GM12878 (cell line): ENCODE measurements at regions not wholly inside any gene's neighbourhood (a gene's known extent, or its start where the extent isn't known, plus 50 kb on each side); places are given as distances from the start of the nearest gene placed in this dataset.

Experiments
- ATAC-seq: fragments of 200-7000 bp; cut with Tn5 transposase; 3 replicates; pipeline ENCODE4 v1.9.1; 2020; ENCODE audit warnings: mild to moderate bottlenecking, moderate library complexity
- BruUV-seq: library from RNA; stranded (reverse); fragments of 400-500 nt; replicated peaks from 2 replicates; lab custom pipeline; 2021; lab: Mats Ljungman, UMichigan
- CTCF ChIA-PET: fragments of 300-600 bp; sonication (Branson Sonifier 250); formaldehyde crosslinking; extraction: SDS; loops from one replicate; lab custom pipeline; 2021; ENCODE audit warnings: inconsistent platforms; lab: Yijun Ruan, JAX
- POLR2A ChIA-PET: fragments of 350-600 bp; formaldehyde crosslinking; extraction: SDS; loops from one replicate; lab custom pipeline; 2021; ENCODE audit warnings: inconsistent platforms; lab: Charles Lee
- RAD21 ChIA-PET: fragments of 300-600 bp; sonication (Branson Sonifier 250); formaldehyde crosslinking; loops from one replicate; lab custom pipeline; 2023; ENCODE audit warnings: antibody characterized with exemption; ENCODE audit not compliant: unreplicated experiment; lab: Charles Lee
- SMC1A ChIA-PET: fragments of 300-600 bp; sonication (Branson Sonifier 250); formaldehyde crosslinking; loops from one replicate; lab custom pipeline; 2023; ENCODE audit not compliant: unreplicated experiment, uncharacterized antibody; lab: Charles Lee
- DNase-seq: peaks from one replicate; pipeline ENCODE4 v3.0.0-alpha.2; 2011; ENCODE audit warnings: low read depth, low spot score
- FAIRE-seq: peaks from 3 replicates; lab custom pipeline; 2011; peaks lifted over from hg19 to GRCh38; lab: Jason Lieb, UNC
- H2AFZ ChIP-seq: 2 replicates; pipeline ENCODE4 v1.6.0; 2011; ENCODE audit warnings: low read depth, low read length, control low read depth; ENCODE audit not compliant: control insufficient read depth
- H3K27ac ChIP-seq: 2 replicates; pipeline ENCODE4 v1.5.1; 2011; ENCODE audit warnings: control low read depth; ENCODE audit not compliant: control insufficient read depth, insufficient read depth
- H3K27me3 ChIP-seq, 2 experiments: replicated peaks in 1 of 2; 2 replicates each; pipeline versions ENCODE4 v1.6.0 to v1.6.1; 2011; ENCODE audit warnings: low read length in 1 of 2; ENCODE audit not compliant: control insufficient read depth in 2 of 2, insufficient read depth in 2 of 2
- H3K36me3 ChIP-seq, 2 experiments: 2 replicates each; pipeline ENCODE4 v1.5.1; 2011; ENCODE audit warnings: low read length in 1 of 2; ENCODE audit not compliant: control insufficient read depth in 2 of 2, insufficient read depth in 2 of 2
- H3K4me1 ChIP-seq: 2 replicates; pipeline ENCODE4 v1.6.1; 2011; ENCODE audit warnings: mild to moderate bottlenecking, low read length, moderate library complexity, mixed read lengths; ENCODE audit not compliant: control insufficient read depth, insufficient read depth
- H3K4me2 ChIP-seq: 2 replicates; pipeline ENCODE4 v1.6.0; 2011; ENCODE audit warnings: control low read depth; ENCODE audit not compliant: control insufficient read depth, insufficient read depth
- H3K4me3 ChIP-seq: fragments of 200-600 bp; sonication (generic); 2 replicates; pipeline ENCODE4 v1.5.1; 2016
- H3K79me2 ChIP-seq: 2 replicates; pipeline ENCODE4 v1.6.0; 2011; ENCODE audit warnings: low read length; ENCODE audit not compliant: control insufficient read depth, insufficient read depth
- H3K9ac ChIP-seq: 2 replicates; pipeline ENCODE4 v1.8.0; 2011; ENCODE audit warnings: low read length, control low read depth, mixed read lengths; ENCODE audit not compliant: control insufficient read depth, insufficient read depth
- H3K9me3 ChIP-seq: replicated peaks from 3 replicates; pipeline ENCODE4 v1.5.1; 2011; ENCODE audit warnings: mild to moderate bottlenecking, low read length; ENCODE audit not compliant: control insufficient read depth, insufficient read depth
- H4K20me1 ChIP-seq: 2 replicates; pipeline ENCODE4 v1.6.0; 2011; ENCODE audit not compliant: control insufficient read depth, insufficient read depth
- BCL3 ChIP-seq: IDR thresholded peaks from 2 replicates; pipeline ENCODE4 v1.6.1; 2011; ENCODE audit warnings: borderline replicate concordance, low read depth, mild to moderate bottlenecking, moderate library complexity, low read length; ENCODE audit not compliant: insufficient read depth, poor library complexity, severe bottlenecking
- GABPA ChIP-seq: IDR thresholded peaks from 2 replicates; pipeline ENCODE4 v1.6.1; 2014; ENCODE audit warnings: antibody characterized with exemption, low read depth, mild to moderate bottlenecking, inconsistent platforms
- NFYB ChIP-seq: IDR thresholded peaks from 2 replicates; pipeline ENCODE4 v1.6.1; 2011; ENCODE audit warnings: low read depth, mild to moderate bottlenecking, low read length, improper control_type of control experiment, moderate library complexity; ENCODE audit not compliant: insufficient read depth
- PAX5 ChIP-seq: IDR thresholded peaks from 2 replicates; pipeline ENCODE4 v1.6.1; 2011; ENCODE audit warnings: low read depth, low read length, borderline replicate concordance
- SKIL ChIP-seq: fragments of 450-650 bp; IDR thresholded peaks from 2 replicates; pipeline ENCODE4 v1.6.1; 2017; ENCODE audit warnings: mild to moderate bottlenecking, low read depth, inconsistent platforms; ENCODE audit not compliant: poor library complexity, severe bottlenecking
- SMARCA5 ChIP-seq: fragments of 450-650 bp; IDR thresholded peaks from 2 replicates; pipeline ENCODE4 v1.6.1; 2017; ENCODE audit warnings: mild to moderate bottlenecking
- YY1 ChIP-seq: IDR thresholded peaks from 2 replicates; pipeline ENCODE4 v1.6.1; 2011; ENCODE audit warnings: low read depth, mild to moderate bottlenecking, low read length
- WGBS: methylation state at CpG from one replicate; pipeline ENCODE4 v1.1.6; 2016; ENCODE audit warnings: low lambda C conversion rate; ENCODE audit not compliant: insufficient replicate concordance, insufficient coverage; ENCODE audit errors: missing lambda C conversion rate; 5-methylcytosine and 5-hydroxymethylcytosine counted together
- in situ Hi-C: fragments of 300-500 bp; cut with MboI; formaldehyde crosslinking; loops from 9 replicates; pipeline ENCODE4 v1.14.3; 2018; ENCODE audit warnings: mixed read lengths
- intact Hi-C: fragments of 100-400 bp; cut with micrococcal nuclease; formaldehyde crosslinking; loops from one replicate; pipeline ENCODE4 v1.14.2; 2022; ENCODE audit not compliant: unreplicated experiment

- no peaks in the 10 kb centered on the region for H3K36me3 ChIP-seq
- H3K27ac ChIP-seq: no peak overlapping the region
- no peaks in the 10 kb centered on the region for H3K9me3 ChIP-seq
- ChIA-PET POLR2A (no interaction called here), RAD21 (no interaction called here), SMC1A (no interaction called here), CTCF (no interaction called here)
- no peak overlapping the region for H3K4me3 ChIP-seq
- no peak for DNase-seq
- no TSS peak for BruUV-seq
- ATAC-seq: no peak
- in situ Hi-C loops (no loop called here), intact Hi-C loops (no loop called here)
- H2AFZ ChIP-seq: no peak overlapping the region
- H3K9ac ChIP-seq: no peak overlapping the region
- no peaks in the 10 kb centered on the region for H3K27me3 ChIP-seq
- H3K4me2 ChIP-seq: no peak overlapping the region
- 0% methylated on average over 1 of the region's 1 CpG for WGBS
- H3K4me1 ChIP-seq: no peaks in the 10 kb centered on the region
- FAIRE-seq: no peak
- TF ChIP-seq SMARCA5 (no peak), BCL3 (no peak)
- H3K79me2 ChIP-seq: no peaks in the 10 kb centered on the region
- no peaks in the 10 kb centered on the region for H4K20me1 ChIP-seq
These were observed 139.0 kb upstream of the GRIN3A start for GRCh38 chr9:101877439-101877838.

GRCh38 chr9:101861472-101861871 lies 123.0 kb upstream of the GRIN3A start:
- no peak overlapping the region for H3K27ac ChIP-seq
- TF ChIP-seq SKIL (no peak), GABPA (no peak), YY1 (no peak), PAX5 (no peak), NFYB (no peak)
- H4K20me1 ChIP-seq: no peaks in the 10 kb centered on the region
- 0% methylated on average over 2 of the region's 2 CpGs for WGBS
- no peak for ATAC-seq
- H3K4me3 ChIP-seq: no peak overlapping the region
- ChIA-PET RAD21 (no interaction called here), SMC1A (no interaction called here), CTCF (no interaction called here), POLR2A (no interaction called here)
- no peaks in the 10 kb centered on the region for H3K27me3 ChIP-seq
- intact Hi-C loops: no loop called here
- H3K36me3 ChIP-seq: no peaks in the 10 kb centered on the region
- in situ Hi-C loops: no loop called here
- H3K9ac ChIP-seq: no peak overlapping the region
- no peak overlapping the region for H3K4me2 ChIP-seq
- H3K9me3 ChIP-seq: no peaks in the 10 kb centered on the region
- DNase-seq: no peak
- H3K4me1 ChIP-seq: no peaks in the 10 kb centered on the region
- BruUV-seq: no TSS peak
- no peak overlapping the region for H2AFZ ChIP-seq
- H3K79me2 ChIP-seq: no peaks in the 10 kb centered on the region
- no peak for FAIRE-seq
